GM18858 (cell line): ENCODE measurements at regions not wholly inside any gene's neighbourhood (a gene's known extent, or its start where the extent isn't known, plus 50 kb on each side); places are given as distances from the start of the nearest gene placed in this dataset.

ENCODE experiments used
- ATAC-seq: cut with Tn5 transposase; IDR thresholded peaks from one replicate; pipeline ENCODE4 v1.9.1; 2021; ENCODE audit not compliant: unreplicated experiment

DNA sequence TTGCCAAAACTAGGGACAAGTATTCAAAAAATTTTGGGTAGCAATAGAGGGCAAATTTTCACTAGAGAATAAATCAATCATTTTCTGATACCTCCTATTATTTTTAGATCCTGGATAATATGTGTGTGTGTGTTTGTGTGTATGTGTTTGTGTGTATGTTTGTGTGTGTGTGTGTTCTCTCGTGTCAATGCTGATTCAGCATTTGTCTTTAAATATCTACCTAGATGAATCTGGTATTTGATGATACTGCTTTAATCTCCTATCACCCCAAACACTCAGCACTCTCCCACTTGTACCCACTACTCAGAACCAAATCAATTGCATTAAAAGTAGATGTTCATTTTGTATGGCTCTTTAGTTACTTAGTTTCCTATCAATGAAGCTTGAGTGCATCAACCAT lies 101.3 kb upstream of the NPFFR2 start:
- ATAC-seq, result no peak

DNA sequence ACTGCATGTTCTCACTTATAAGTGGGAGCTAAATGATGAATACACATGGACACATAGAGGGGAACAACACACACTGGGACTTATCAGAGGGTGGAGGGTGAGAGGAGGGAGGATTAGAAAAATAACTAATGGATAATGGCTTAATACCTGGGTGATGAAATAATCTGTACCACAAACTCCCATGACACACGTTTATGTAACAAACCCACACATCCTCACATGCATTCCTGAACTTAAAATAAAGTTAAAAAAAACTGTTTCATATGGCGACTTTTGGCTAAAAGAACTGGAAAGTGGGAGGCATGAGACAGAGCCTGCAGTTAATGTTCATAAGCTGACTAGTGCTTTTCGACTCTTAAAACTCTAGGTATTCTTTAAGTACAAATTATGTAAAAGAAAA lies 98.9 kb upstream of the NPFFR2 start:
- ATAC-seq, result no peak

DNA sequence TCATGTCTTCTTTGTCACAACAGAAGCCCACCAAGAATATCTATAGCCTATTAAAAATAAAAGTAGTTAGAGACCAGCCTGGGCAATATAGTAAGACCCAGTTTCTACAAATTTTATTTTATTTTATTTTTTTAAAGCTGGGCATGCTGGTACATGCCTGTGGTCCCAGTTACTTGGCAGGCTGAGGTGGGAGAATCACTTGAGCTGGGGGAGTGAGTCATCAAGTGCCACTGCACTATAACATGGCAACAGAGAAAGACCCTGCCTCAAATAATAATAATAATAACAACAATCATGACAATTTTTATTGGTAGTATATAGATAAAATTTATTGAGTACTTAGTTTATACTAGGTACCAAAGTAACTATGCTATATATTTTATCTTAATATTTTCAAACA lies 93.0 kb upstream of the NPFFR2 start:
- ATAC-seq, result no peak

DNA sequence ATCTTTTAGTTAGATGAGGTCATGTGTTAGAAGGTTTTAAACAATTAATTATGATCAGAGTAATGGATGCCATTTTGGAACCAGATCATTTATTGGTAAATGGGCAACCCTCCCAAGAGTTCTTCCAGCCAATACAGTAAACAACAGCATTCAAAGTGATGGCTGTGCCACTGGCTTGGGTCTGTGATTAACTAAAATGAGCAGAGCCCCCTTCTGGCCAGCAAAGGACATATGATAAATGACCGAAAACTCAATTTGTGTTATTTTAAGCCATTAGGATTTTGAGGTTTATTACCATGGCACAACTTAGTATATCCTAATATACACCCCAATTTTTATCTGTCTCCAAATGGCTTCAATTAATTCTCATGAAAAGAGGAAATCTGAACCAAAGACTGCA lies 90.8 kb upstream of the NPFFR2 start:
- ATAC-seq, result no peak

DNA sequence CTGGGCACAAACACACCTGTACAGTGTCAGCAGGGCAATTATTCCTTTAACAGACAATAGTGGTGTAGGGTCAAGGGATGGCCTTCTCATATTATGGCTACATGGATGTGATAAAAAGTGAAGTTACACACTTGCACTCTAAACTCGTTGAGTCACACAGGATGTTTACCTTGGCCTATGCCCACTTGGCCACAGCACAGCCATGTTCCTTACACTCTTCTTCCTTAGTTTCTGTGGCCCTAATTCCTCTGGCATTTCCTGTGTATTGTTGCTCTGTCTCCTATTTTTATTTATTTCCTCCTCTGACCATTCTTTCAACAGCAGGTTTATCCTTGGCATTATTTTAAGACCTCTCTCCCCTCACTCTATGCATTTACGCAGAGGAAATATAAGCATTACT lies 86.8 kb upstream of the NPFFR2 start:
- ATAC-seq, result no peak

DNA sequence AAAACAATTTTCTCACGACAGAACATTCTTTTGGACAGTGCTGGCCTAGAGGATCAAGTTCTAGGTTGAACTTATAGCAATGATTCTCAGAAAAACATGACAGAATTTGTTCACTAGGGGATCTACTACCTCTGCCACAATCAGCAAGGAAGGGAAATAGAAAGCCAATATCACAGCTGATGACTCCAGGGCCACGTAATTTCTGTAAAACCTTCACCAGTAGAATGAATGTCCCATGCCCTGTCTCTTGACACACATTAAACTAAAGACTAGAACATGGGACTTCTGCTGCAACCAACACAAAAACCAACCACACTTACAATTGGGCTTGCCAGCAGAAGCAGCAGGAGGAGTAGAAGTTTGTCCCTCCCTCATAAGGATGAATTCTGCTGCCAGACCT lies 86.0 kb upstream of the NPFFR2 start:
- no peak for ATAC-seq

DNA sequence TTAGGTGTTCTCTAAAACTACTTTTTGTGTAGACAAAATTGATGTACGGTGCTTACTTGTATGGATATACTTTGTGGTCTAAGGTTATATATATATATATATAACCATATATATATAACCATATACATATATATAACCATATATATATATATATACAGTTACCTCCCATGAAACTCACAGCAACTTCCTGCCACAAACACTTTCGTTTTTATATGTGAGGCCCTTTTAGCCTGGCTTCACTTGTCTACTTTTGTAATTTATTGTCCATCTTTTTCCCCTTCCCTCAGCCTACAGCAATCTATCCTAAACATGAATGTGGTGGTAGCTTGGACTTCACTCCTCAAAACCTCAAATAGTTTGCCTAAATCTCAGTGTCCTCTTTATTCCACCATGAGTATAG lies 72.8 kb upstream of the NPFFR2 start:
- ATAC-seq, result no peak

DNA sequence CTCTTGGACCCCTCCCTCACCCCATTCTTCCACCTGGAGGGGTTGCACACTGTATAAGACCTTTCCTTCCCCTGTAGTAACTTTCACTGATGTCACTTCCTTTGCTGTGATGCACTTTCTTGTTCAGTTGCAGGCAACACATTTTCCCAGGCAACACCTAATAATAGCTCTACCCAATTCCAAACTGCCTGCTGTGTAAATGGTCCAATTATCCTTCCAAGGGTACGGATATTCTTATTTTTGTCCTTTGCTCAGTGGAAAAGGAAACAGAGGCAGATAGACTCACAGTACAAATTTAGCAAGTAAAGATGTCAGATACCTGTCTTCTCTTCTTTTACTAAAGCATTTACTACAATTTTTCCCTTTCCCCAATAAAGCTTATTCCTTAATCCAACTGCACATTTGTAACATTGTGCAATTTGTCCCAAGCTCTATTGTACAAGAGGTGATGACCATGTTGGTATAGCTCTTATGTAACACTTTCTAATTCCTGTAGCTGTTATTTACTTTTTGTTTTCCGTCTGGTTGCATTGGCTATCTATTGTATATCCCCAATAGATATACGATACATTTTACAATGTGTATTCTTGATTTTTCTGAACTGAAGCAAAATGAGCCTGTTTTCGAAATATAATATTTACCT lies 69.1 kb upstream of the NPFFR2 start:
- ATAC-seq, result no peak

DNA sequence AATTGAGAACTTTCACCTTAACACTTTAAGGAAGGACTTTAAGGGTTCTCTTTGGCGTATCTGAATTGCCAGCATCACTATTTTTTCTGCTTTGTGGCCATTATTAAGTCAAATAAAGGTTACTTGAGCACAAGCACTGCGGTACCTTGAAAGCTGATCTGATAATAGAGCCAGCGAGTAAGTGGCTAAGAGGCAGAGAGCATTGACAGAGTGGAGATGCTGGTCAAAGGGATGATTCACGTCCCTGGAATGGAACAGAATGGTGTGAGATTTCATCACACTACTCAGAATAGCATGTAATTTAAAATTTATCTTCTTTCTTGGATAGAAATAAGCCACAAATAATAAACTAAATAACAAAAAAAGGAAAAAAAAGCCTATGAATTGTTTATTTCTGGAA lies 57.1 kb upstream of the NPFFR2 start:
- no peak for ATAC-seq

DNA sequence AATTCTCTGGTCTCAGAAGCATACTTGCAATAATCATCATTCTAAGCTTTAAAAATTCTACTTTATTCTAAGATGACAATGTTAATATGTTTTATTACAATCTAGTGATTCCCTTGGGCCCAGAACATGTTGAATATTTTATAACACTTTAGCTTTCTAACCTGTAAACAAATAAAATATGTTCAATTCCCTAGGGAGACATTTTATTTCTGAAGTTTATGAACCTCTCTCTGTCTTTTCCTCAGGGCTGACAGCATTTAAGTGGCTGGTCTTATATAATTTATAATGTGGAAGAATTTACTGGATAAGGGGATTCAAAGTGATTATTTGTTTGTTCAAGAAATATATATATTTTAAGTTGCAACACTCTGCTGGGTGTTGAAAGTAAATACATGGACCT lies 55.3 kb upstream of the NPFFR2 start:
- no peak for ATAC-seq

DNA sequence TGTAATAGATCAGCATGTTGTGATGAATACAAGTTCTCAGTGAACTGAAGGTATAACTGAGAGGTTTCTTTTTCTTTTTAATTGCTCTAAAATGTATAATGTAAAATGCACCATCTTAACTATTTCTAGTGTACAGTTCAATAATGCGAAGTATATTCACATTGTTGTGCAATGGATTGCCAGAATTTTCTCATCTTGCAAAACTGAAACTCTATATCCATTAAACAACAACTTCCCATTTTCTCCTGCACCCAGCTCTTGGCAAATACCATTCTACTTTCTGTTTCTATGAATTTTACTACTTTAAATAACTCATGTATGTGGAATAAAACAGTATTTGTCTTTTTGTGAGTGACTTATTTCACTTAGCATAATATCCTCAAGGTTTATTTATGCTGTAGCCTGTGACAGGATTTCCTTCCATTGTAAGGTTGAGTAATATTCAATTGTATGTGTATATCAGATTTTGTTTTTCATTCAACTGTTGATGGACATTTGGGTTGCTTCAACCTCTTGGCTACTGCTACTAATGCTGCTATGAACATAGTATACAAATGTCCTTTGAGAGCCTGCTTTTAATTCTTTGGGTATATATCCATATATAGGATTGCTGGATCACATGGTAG lies 53.5 kb upstream of the NPFFR2 start:
- no peak for ATAC-seq

DNA sequence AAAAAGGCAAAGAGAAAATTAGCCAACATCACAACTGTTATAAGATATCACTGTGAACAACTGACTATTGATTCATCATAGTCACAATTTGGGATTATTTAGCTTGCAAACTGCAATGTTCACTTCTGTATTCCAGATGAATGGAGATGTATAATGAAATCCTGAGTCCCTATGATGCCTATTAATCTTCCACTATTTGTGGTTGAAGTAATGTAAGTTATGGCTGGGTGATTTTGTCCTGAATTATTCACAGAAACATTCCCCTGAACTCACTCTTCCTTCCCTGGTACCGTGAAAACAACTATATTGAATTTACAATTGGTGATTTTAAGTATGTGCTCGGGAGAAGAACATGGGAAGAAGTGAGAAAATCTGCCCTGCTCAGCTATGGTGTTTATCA lies 50.8 kb upstream of the NPFFR2 start:
- ATAC-seq, result no peak
